WTC11 (cell line): ENCODE measurements at regions not wholly inside any gene's neighbourhood (a gene's known extent, or its start where the extent isn't known, plus 50 kb on each side); places are given as distances from the start of the nearest gene placed in this dataset.
"Not testable (repeated sequence)": the region's sequence is repeated elsewhere in the genome, so short reads cannot be mapped to it uniquely, and the experiment has no call there.

Experiments used
- ATAC-seq: fragments of 200-7000 bp; cut with Tn5 transposase; 2 replicates; pipeline ENCODE4 v1.10.0; 2021; ENCODE audit warnings: mild to moderate bottlenecking, moderate library complexity
- CTCF ChIA-PET: fragments of 300-600 bp; sonication (Branson Sonifier 250); formaldehyde crosslinking; loops from one replicate; lab custom pipeline; 2021; ENCODE audit warnings: antibody characterized with exemption; lab: Charles Lee
- POLR2A ChIA-PET: fragments of 350-600 bp; sonication (Branson Sonifier 250); formaldehyde crosslinking; loops from one replicate; lab custom pipeline; 2021; ENCODE audit warnings: antibody characterized with exemption; lab: Charles Lee
- DNase-seq: peaks from one replicate; pipeline ENCODE4 v3.0.0; 2021; ENCODE audit warnings: low spot score
- H3K27ac Mint-ChIP-seq: 2 replicates; pipeline ENCODE4 v1.8.0; 2021; ENCODE audit warnings: mixed read lengths
- H3K27me3 Mint-ChIP-seq: 2 replicates; pipeline ENCODE4 v1.8.0; 2021; ENCODE audit warnings: low read depth, mild to moderate bottlenecking, moderate library complexity, mixed read lengths
- H3K36me3 Mint-ChIP-seq: 2 replicates; pipeline ENCODE4 v1.8.0; 2021; ENCODE audit warnings: mixed read lengths
- H3K4me1 Mint-ChIP-seq: 2 replicates; pipeline ENCODE4 v1.8.0; 2022; ENCODE audit warnings: mixed read lengths
- H3K4me3 Mint-ChIP-seq: 2 replicates; pipeline ENCODE4 v1.8.0; 2021; ENCODE audit warnings: mild to moderate bottlenecking, moderate library complexity, mixed read lengths
- H3K9me3 Mint-ChIP-seq: 2 replicates; pipeline ENCODE4 v1.8.0; 2021; ENCODE audit warnings: mixed read lengths
- GABPB1 ChIP-seq: sonication (generic); formaldehyde crosslinking; IDR thresholded peaks from 2 replicates; pipeline ENCODE4 v1.8.1; 2023; ENCODE audit warnings: mild to moderate bottlenecking, missing genetic modification reagents
- MAX ChIP-seq: sonication (generic); formaldehyde crosslinking; IDR thresholded peaks from 2 replicates; pipeline ENCODE4 v1.8.0; 2022; ENCODE audit warnings: mild to moderate bottlenecking, missing genetic modification reagents
- SMAD4 ChIP-seq: sonication (generic); formaldehyde crosslinking; IDR thresholded peaks from 2 replicates; pipeline ENCODE4 v1.8.0; 2022; ENCODE audit warnings: mild to moderate bottlenecking, missing genetic modification reagents
- TEAD1 ChIP-seq: sonication (generic); formaldehyde crosslinking; IDR thresholded peaks from 2 replicates; pipeline ENCODE4 v1.8.0; 2022; ENCODE audit warnings: mild to moderate bottlenecking, missing genetic modification reagents
- TEAD4 ChIP-seq: sonication (generic); formaldehyde crosslinking; IDR thresholded peaks from 2 replicates; pipeline ENCODE4 v1.8.0; 2022; ENCODE audit warnings: mild to moderate bottlenecking, missing genetic modification reagents
- ZNF423 ChIP-seq: fragments of 250-450 bp; sonication (Bioruptor Pico); IDR thresholded peaks from 2 replicates; pipeline ENCODE4 v2.1.2; 2022; ENCODE audit warnings: mild to moderate bottlenecking, moderate library complexity

GRCh38 chr20:30570622-30571021 is 686.8 kb upstream of the DEFB115 start:
- H3K9me3 Mint-ChIP-seq, H3K27ac Mint-ChIP-seq, DNase-seq, H3K4me3 Mint-ChIP-seq, H3K36me3 Mint-ChIP-seq, POLR2A ChIA-PET, CTCF ChIA-PET, H3K27me3 Mint-ChIP-seq: not testable (repeated sequence)
- 0 out of 2 replicates have a peak, but pooled peaks have one; percentile 38 for ATAC-seq
- peaks cover 26% of the 10 kb centered on the region for H3K4me1 Mint-ChIP-seq

GRCh38 chr20:30574337-30574736 is 683.1 kb upstream of the DEFB115 start:
- H3K4me3 Mint-ChIP-seq, H3K9me3 Mint-ChIP-seq, ATAC-seq, H3K27ac Mint-ChIP-seq, H3K36me3 Mint-ChIP-seq, POLR2A ChIA-PET, CTCF ChIA-PET, H3K27me3 Mint-ChIP-seq, DNase-seq: not testable (repeated sequence)
- peaks cover 19% of the 10 kb centered on the region for H3K4me1 Mint-ChIP-seq

- H3K4me3 Mint-ChIP-seq, result peak overlapping the region; percentile 98
- POLR2A ChIA-PET, ATAC-seq: not testable (repeated sequence)
Measured at GRCh38 chr20:30579069-30579468, 678.4 kb upstream of the DEFB115 start.

GRCh38 chr20:30579824-30580438 is 677.5 kb upstream of the DEFB115 start:
- H3K9me3 Mint-ChIP-seq, H3K36me3 Mint-ChIP-seq, POLR2A ChIA-PET, CTCF ChIA-PET: not testable (repeated sequence)
- peaks cover 29% of the 10 kb centered on the region for H3K27me3 Mint-ChIP-seq
- H3K4me1 Mint-ChIP-seq, result peaks cover 10% of the 10 kb centered on the region
- peak; percentile 85 for DNase-seq
- peak overlapping the region; percentile 97 for H3K27ac Mint-ChIP-seq
- H3K4me3 Mint-ChIP-seq, result peak overlapping the region; percentile 98
- ATAC-seq, result peak; percentile 99

More at GRCh38 chr20:30579069-30579468, 678.4 kb upstream of the DEFB115 start:
- H3K9me3 Mint-ChIP-seq, H3K27ac Mint-ChIP-seq, CTCF ChIA-PET, H3K36me3 Mint-ChIP-seq, DNase-seq, H3K4me1 Mint-ChIP-seq: not testable (repeated sequence)
- peaks cover 22% of the 10 kb centered on the region for H3K27me3 Mint-ChIP-seq

- H3K27ac Mint-ChIP-seq, H3K4me3 Mint-ChIP-seq, H3K9me3 Mint-ChIP-seq, ATAC-seq, H3K36me3 Mint-ChIP-seq, POLR2A ChIA-PET, DNase-seq: not testable (repeated sequence)
- CTCF ChIA-PET, result interaction anchor here (0.7 to 1.2 kb wide), 3 partner anchors 60 to 81 kb away, joined by 3 to 5 read pairs (median 3); no protein-coding TSS in a partner anchor
- peaks cover 35% of the 10 kb centered on the region for H3K27me3 Mint-ChIP-seq
- H3K4me1 Mint-ChIP-seq, result peaks cover 14% of the 10 kb centered on the region
Measured at GRCh38 chr20:30581839-30582238, 675.6 kb upstream of the DEFB115 start.

- H3K4me1 Mint-ChIP-seq, POLR2A ChIA-PET, H3K27ac Mint-ChIP-seq, H3K36me3 Mint-ChIP-seq, ATAC-seq, H3K9me3 Mint-ChIP-seq, CTCF ChIA-PET, DNase-seq: not testable (repeated sequence)
- Mint-ChIP-seq H3K4me3 (peak overlapping the region; percentile 61), H3K27me3 (peaks cover 51% of the 10 kb centered on the region)
Measured at GRCh38 chr20:30584403-30584802, 673.1 kb upstream of the DEFB115 start.

- not testable (repeated sequence) for H3K27ac Mint-ChIP-seq
- ATAC-seq (peak; percentile 94), DNase-seq (peak; percentile 79)
Measured at GRCh38 chr20:30585244-30585796, 672.1 kb upstream of the DEFB115 start.

GRCh38 chr20:30586178-30586577 is 671.3 kb upstream of the DEFB115 start:
- ATAC-seq, H3K9me3 Mint-ChIP-seq: not testable (repeated sequence)
- DNase-seq, result peak; percentile 64

More at GRCh38 chr20:30585244-30585796, 672.1 kb upstream of the DEFB115 start:
- peaks cover 51% of the 10 kb centered on the region for H3K27me3 Mint-ChIP-seq
- peak overlapping the region; percentile 61 for H3K4me3 Mint-ChIP-seq
- H3K36me3 Mint-ChIP-seq, H3K4me1 Mint-ChIP-seq, H3K9me3 Mint-ChIP-seq, POLR2A ChIA-PET: not testable (repeated sequence)
- TF ChIP-seq TEAD1 (CRISPR knock-in tag), result 0 out of 2 replicates have a peak, but pooled peaks have one; percentile 60
- peak; percentile 92 for TF ChIP-seq ZNF423 (CRISPR knock-in tag)
- TF ChIP-seq MAX, result peak; percentile 60; the same call in 1 of the 2 replicates
- TF ChIP-seq TEAD4 (CRISPR knock-in tag), result peak; percentile 59
- 0 out of 2 replicates have a peak, but pooled peaks have one; percentile 22 for TF ChIP-seq SMAD4 (CRISPR knock-in tag)
- TF ChIP-seq GABPB1 (CRISPR knock-in tag), result peak; percentile 33; the same call in 1 of the 2 replicates
- CTCF ChIA-PET, result interaction anchor here (0.9 kb wide), 1 partner anchor 208 kb away, joined by 6 read pairs; no protein-coding TSS in a partner anchor

More at GRCh38 chr20:30586178-30586577, 671.3 kb upstream of the DEFB115 start:
- H3K36me3 Mint-ChIP-seq, POLR2A ChIA-PET, H3K27ac Mint-ChIP-seq, H3K4me1 Mint-ChIP-seq, CTCF ChIA-PET: not testable (repeated sequence)
- Mint-ChIP-seq H3K27me3 (peaks cover 51% of the 10 kb centered on the region), H3K4me3 (peak overlapping the region; percentile 66)
